ENCODE measurements at regions not wholly inside any gene's neighbourhood (a gene's known extent, or its start where the extent isn't known, plus 50 kb on each side); places are given as distances from the start of the nearest gene placed in this dataset.

- no peak for TF ChIP-seq CHD7 (IDR thresholded peaks at IDR 0.05; ENCODE audit: insufficient replicate concordance, low read length)
- TF ChIP-seq CTBP2 (IDR thresholded peaks at IDR 0.05; ENCODE audit: borderline replicate concordance, insufficient read depth, insufficient read length, low read length) = no peak
- no peak for TF ChIP-seq POU5F1 (IDR thresholded peaks at IDR 0.05; ENCODE audit: low read depth, low read length)
- TF ChIP-seq GABPA (IDR thresholded peaks at IDR 0.05; ENCODE audit: borderline replicate concordance, insufficient read depth, low read length) = no peak
- no peak for TF ChIP-seq SP2 (IDR thresholded peaks at IDR 0.05; ENCODE audit: low read length)
- TF ChIP-seq SAP30 (IDR thresholded peaks at IDR 0.05; ENCODE audit: insufficient read depth, insufficient replicate concordance, low read length) = no peak
- TF ChIP-seq SP4 (IDR thresholded peaks at IDR 0.05; ENCODE audit: low read length) = no peak
- no peak for TF ChIP-seq RBBP5 (IDR thresholded peaks at IDR 0.05; ENCODE audit: borderline replicate concordance, low read depth, low read length)
- TF ChIP-seq JUN (IDR thresholded peaks at IDR 0.05; ENCODE audit: low read depth, low read length) = no peak
- TF ChIP-seq SP1 (IDR thresholded peaks at IDR 0.05; ENCODE audit: low read depth, low read length) = no peak
- TF ChIP-seq SRF (IDR thresholded peaks at IDR 0.05; ENCODE audit: low read depth, low read length) = no peak
- TF ChIP-seq TEAD4 (IDR thresholded peaks at IDR 0.05; ENCODE audit: low read depth, low read length) = no peak
These were observed 232.7 kb upstream of the TNRC6C start (continued) for GRCh38 chr17:77725846-77726245.
